Tibial artery (tissue), 4 donors: ENCODE measurements at regions not wholly inside any gene's neighbourhood (a gene's known extent, or its start where the extent isn't known, plus 50 kb on each side); places are given as distances from the start of the nearest gene placed in this dataset.

Experiments used
- DNase-seq, 2 donors: peaks; one replicate each; pipeline ENCODE4 v3.0.0-alpha.2; 2019
- H3K27ac ChIP-seq, 2 donors: fragments of 200-600 bp; sonication (generic) in 1 of 2; 1 replicate in 1 of 2; 2 replicates in 1 of 2; pipeline ENCODE4 v1.5.1; 2018 to 2019; ENCODE audit warnings: mild to moderate bottlenecking in 1 of 2
- H3K27me3 ChIP-seq, 2 donors: fragments of 200-600 bp; sonication (generic) in 1 of 2; one replicate each; pipeline versions ENCODE4 v1.5.1 to v1.6.0; 2016 to 2019
- H3K36me3 ChIP-seq, 3 donors: fragments of 200-600 bp; sonication (generic) in 2 of 3; one replicate each; pipeline ENCODE4 v1.5.1; 2016 to 2019; ENCODE audit warnings: mild to moderate bottlenecking in 2 of 3
- H3K4me1 ChIP-seq, 4 donors: fragments of 200-600 bp; sonication (generic) in 2 of 4; 1 replicate in 3 of 4; 2 replicates in 1 of 4; pipeline ENCODE4 v1.5.1; 2016 to 2019
- H3K4me3 ChIP-seq, 2 donors: fragments of 200-600 bp; sonication (generic) in 1 of 2; 1 replicate in 1 of 2; 2 replicates in 1 of 2; pipeline ENCODE4 v1.5.1; 2018 to 2019; ENCODE audit warnings: mild to moderate bottlenecking in 2 of 2
- H3K9me3 ChIP-seq, 3 donors: fragments of 200-600 bp; sonication (generic) in 1 of 3; one replicate each; pipeline ENCODE4 v1.5.1; 2016 to 2019
- CTCF ChIP-seq, 2 experiments: fragments of 200-600 bp in 1 of 2; fragments of 450-650 bp in 1 of 2; IDR thresholded peaks; one replicate each; pipeline ENCODE4 v1.5.1; 2017 to 2019; ENCODE audit warnings: antibody characterized with exemption in 2 of 2, mild to moderate bottlenecking in 1 of 2, moderate library complexity in 1 of 2
- intact Hi-C: fragments of 100-400 bp; cut with DNase I; formaldehyde crosslinking; loops from one replicate; pipeline ENCODE4 v1.15.0; 2023; ENCODE audit warnings: low total_unique reads

GRCh38 chr4:23122666-23123400 is 430.1 kb downstream of the GBA3 start:
- H3K9me3 ChIP-seq: no peaks in the 10 kb centered on the region
- no peaks in the 10 kb centered on the region for H3K27me3 ChIP-seq
- H3K36me3 ChIP-seq: no peaks in the 10 kb centered on the region
- intact Hi-C loops: no loop called here
- no peak overlapping the region for H3K27ac ChIP-seq
- no peaks in the 10 kb centered on the region for H3K4me1 ChIP-seq
- no peak for DNase-seq
- H3K4me3 ChIP-seq: no peak overlapping the region
- no peak for TF ChIP-seq CTCF (IDR thresholded peaks at IDR 0.05)

GRCh38 chr4:23120374-23120773 is 427.6 kb downstream of the GBA3 start:
- Histone ChIP-seq H3K36me3 (no peaks in the 10 kb centered on the region), H3K9me3 (no peaks in the 10 kb centered on the region), H3K4me1 (no peaks in the 10 kb centered on the region), H3K4me3 (no peak overlapping the region), H3K27ac (no peak overlapping the region), H3K27me3 (no peaks in the 10 kb centered on the region)
- no peak for TF ChIP-seq CTCF (IDR thresholded peaks at IDR 0.05)
- DNase-seq: no peak
- intact Hi-C loops: no loop called here

GRCh38 chr4:23117826-23118225 is 425.1 kb downstream of the GBA3 start:
- no peak for DNase-seq
- Histone ChIP-seq H3K27me3 (no peaks in the 10 kb centered on the region), H3K27ac (no peak overlapping the region), H3K9me3 (no peaks in the 10 kb centered on the region), H3K4me3 (no peak overlapping the region), H3K4me1 (no peaks in the 10 kb centered on the region), H3K36me3 (no peaks in the 10 kb centered on the region)
- no peak for TF ChIP-seq CTCF (IDR thresholded peaks at IDR 0.05)
- intact Hi-C loops: no loop called here

- H3K27ac ChIP-seq: no peak overlapping the region
- TF ChIP-seq CTCF (IDR thresholded peaks at IDR 0.05): no peak
- H3K4me1 ChIP-seq: no peaks in the 10 kb centered on the region
- intact Hi-C loops: no loop called here
- H3K36me3 ChIP-seq: no peaks in the 10 kb centered on the region
- no peak overlapping the region for H3K4me3 ChIP-seq
- no peaks in the 10 kb centered on the region for H3K9me3 ChIP-seq
- DNase-seq: no peak
- no peaks in the 10 kb centered on the region for H3K27me3 ChIP-seq
Observed at GRCh38 chr4:23114538-23114937, 421.8 kb downstream of the GBA3 start.

- no peaks in the 10 kb centered on the region for H3K36me3 ChIP-seq
- no peak for TF ChIP-seq CTCF (IDR thresholded peaks at IDR 0.05)
- H3K27ac ChIP-seq: no peak overlapping the region
- DNase-seq: no peak
- H3K27me3 ChIP-seq: no peaks in the 10 kb centered on the region
- H3K4me3 ChIP-seq: no peak overlapping the region
- no peaks in the 10 kb centered on the region for H3K4me1 ChIP-seq
- H3K9me3 ChIP-seq: no peaks in the 10 kb centered on the region
- intact Hi-C loops: no loop called here
Observed at GRCh38 chr4:23113104-23113503, 420.4 kb downstream of the GBA3 start.

GRCh38 chr4:23106516-23106915 is 413.8 kb downstream of the GBA3 start:
- Histone ChIP-seq H3K4me3 (no peak overlapping the region), H3K36me3 (no peaks in the 10 kb centered on the region), H3K4me1 (no peaks in the 10 kb centered on the region), H3K9me3 (no peaks in the 10 kb centered on the region), H3K27ac (no peak overlapping the region), H3K27me3 (no peaks in the 10 kb centered on the region)
- no peak for TF ChIP-seq CTCF (IDR thresholded peaks at IDR 0.05)
- no peak for DNase-seq
- intact Hi-C loops: no loop called here
